ENCODE measurements at regions not wholly inside any gene's neighbourhood (a gene's known extent, or its start where the extent isn't known, plus 50 kb on each side); places are given as distances from the start of the nearest gene placed in this dataset.

- in situ Hi-C loops (cut with MboI; ENCODE audit: low pct_unique_long_range_greater_than_20kb in 2 of 9, low sequenced_read_pairs in 9 of 9, unreplicated experiment in 9 of 9): no loop called here
- H3K4me1 ChIP-seq (replicated peaks in 1 of 2): peaks cover 0 to 5% of the 10 kb centered on the region in 2 donors
- H3K4me3 ChIP-seq: no peak overlapping the region
- no peak for ATAC-seq (replicated peaks in 6 of 8)
- 0 to 87% (median 80%) methylated on average over 1 to 3 of the region's 3 CpGs; no CpG with 5 or more reads in 1 of the 10 experiments for WGBS, 10 experiments
- H3K27ac ChIP-seq: no peak overlapping the region
These were observed 50.0 kb upstream of the POGK start for GRCh38 chr1:166789286-166789685.
